RWPE2 (cell line): ENCODE measurements at regions not wholly inside any gene's neighbourhood (a gene's known extent, or its start where the extent isn't known, plus 50 kb on each side); places are given as distances from the start of the nearest gene placed in this dataset.

Experiments used
- ATAC-seq: fragments of 200-7000 bp; cut with Tn5 transposase; 3 replicates; pipeline ENCODE4 v1.9.1; 2021; ENCODE audit warnings: low read depth
- DNase-seq: peaks from one replicate; pipeline ENCODE4 v3.0.0-alpha.2; 2020; ENCODE audit warnings: low spot score
- H3K27ac ChIP-seq: fragments of 450-650 bp; 2 replicates; pipeline ENCODE4 v1.5.1; 2017; ENCODE audit warnings: mild to moderate bottlenecking; ENCODE audit not compliant: poor library complexity, severe bottlenecking
- H3K27me3 ChIP-seq: fragments of 250-450 bp; sonication (Bioruptor Pico); 2 replicates; pipeline ENCODE4 v1.5.1; 2021; ENCODE audit warnings: mild to moderate bottlenecking, moderate library complexity; ENCODE audit not compliant: insufficient read depth, poor library complexity, severe bottlenecking
- H3K36me3 ChIP-seq: fragments of 250-450 bp; sonication (Bioruptor Pico); 2 replicates; pipeline ENCODE4 v1.5.1; 2020; ENCODE audit warnings: low read depth, mild to moderate bottlenecking, moderate library complexity
- H3K4me1 ChIP-seq: fragments of 250-450 bp; sonication (Bioruptor Pico); 2 replicates; pipeline ENCODE4 v1.5.1; 2021; ENCODE audit warnings: mild to moderate bottlenecking, moderate library complexity; ENCODE audit not compliant: insufficient read depth, poor library complexity, severe bottlenecking
- H3K4me3 ChIP-seq: fragments of 250-450 bp; sonication (Bioruptor Pico); 2 replicates; pipeline ENCODE4 v1.5.1; 2021; ENCODE audit warnings: mild to moderate bottlenecking, moderate library complexity; ENCODE audit not compliant: severe bottlenecking
- H3K9me3 ChIP-seq: fragments of 250-450 bp; sonication (Bioruptor Pico); 2 replicates; pipeline ENCODE4 v1.5.1; 2021; ENCODE audit warnings: mild to moderate bottlenecking, moderate library complexity; ENCODE audit not compliant: severe bottlenecking
- CTCF ChIP-seq: fragments of 450-650 bp; IDR thresholded peaks from one replicate; pipeline ENCODE4 v1.5.1; 2017; ENCODE audit warnings: mild to moderate bottlenecking, moderate library complexity; ENCODE audit not compliant: poor library complexity, severe bottlenecking

- no peak for ATAC-seq
- Histone ChIP-seq H3K27ac (no peak overlapping the region), H3K9me3 (no peaks in the 10 kb centered on the region), H3K4me1 (peaks cover 5% of the 10 kb centered on the region), H3K27me3 (no peaks in the 10 kb centered on the region), H3K4me3 (no peak overlapping the region), H3K36me3 (no peaks in the 10 kb centered on the region)
- no peak for DNase-seq
- TF ChIP-seq CTCF = no peak
Measured at GRCh38 chr10:60707841-60708240, 70.4 kb upstream of the CDK1 start.

GRCh38 chr10:60706146-60706545, 72.1 kb upstream of the CDK1 start:
- Histone ChIP-seq H3K4me3 (no peak overlapping the region), H3K9me3 (no peaks in the 10 kb centered on the region), H3K27me3 (no peaks in the 10 kb centered on the region), H3K4me1 (peaks cover 5% of the 10 kb centered on the region), H3K27ac (no peak overlapping the region), H3K36me3 (no peaks in the 10 kb centered on the region)
- ATAC-seq = no peak
- DNase-seq = no peak
- no peak for TF ChIP-seq CTCF

GRCh38 chr10:60705376-60705775, 72.9 kb upstream of the CDK1 start:
- ATAC-seq = no peak

GRCh38 chr10:60704471-60704870, 73.8 kb upstream of the CDK1 start:
- DNase-seq (no peak), ATAC-seq (no peak)
- no peak for TF ChIP-seq CTCF
- Histone ChIP-seq H3K9me3 (no peaks in the 10 kb centered on the region), H3K27ac (no peak overlapping the region), H3K36me3 (no peaks in the 10 kb centered on the region), H3K4me1 (no peaks in the 10 kb centered on the region), H3K4me3 (no peak overlapping the region), H3K27me3 (no peaks in the 10 kb centered on the region)

More at GRCh38 chr10:60705376-60705775, 72.9 kb upstream of the CDK1 start:
- DNase-seq = no peak
- Histone ChIP-seq H3K9me3 (no peaks in the 10 kb centered on the region), H3K27me3 (no peaks in the 10 kb centered on the region), H3K36me3 (no peaks in the 10 kb centered on the region), H3K27ac (no peak overlapping the region), H3K4me1 (peaks cover 5% of the 10 kb centered on the region), H3K4me3 (no peak overlapping the region)
- no peak for TF ChIP-seq CTCF

- H3K27me3 ChIP-seq = no peaks in the 10 kb centered on the region
- H3K4me3 ChIP-seq = no peak overlapping the region
- TF ChIP-seq CTCF = no peak
- H3K4me1 ChIP-seq = no peaks in the 10 kb centered on the region
- DNase-seq (no peak), ATAC-seq (no peak)
- no peaks in the 10 kb centered on the region for H3K9me3 ChIP-seq
- H3K27ac ChIP-seq = no peak overlapping the region
- no peaks in the 10 kb centered on the region for H3K36me3 ChIP-seq
Measured at GRCh38 chr10:60703266-60704041, 74.8 kb upstream of the CDK1 start.
